Heart left ventricle (tissue), 13 donors: ENCODE measurements at regions not wholly inside any gene's neighbourhood (a gene's known extent, or its start where the extent isn't known, plus 50 kb on each side); places are given as distances from the start of the nearest gene placed in this dataset.

ENCODE experiments used
- CTCF ChIP-seq, 12 donors: fragments of 200-600 bp; sonication (generic) in 4 of 12; IDR thresholded peaks; one replicate each; pipeline versions ENCODE4 v1.5.0 to v1.8.0; 2018 to 2022; ENCODE audit warnings: antibody characterized with exemption in 12 of 12, mild to moderate bottlenecking in 5 of 12
- POLR2A ChIP-seq, 2 donors: fragments of 450-650 bp; IDR thresholded peaks; one replicate each; pipeline ENCODE4 v1.6.1; 2017; ENCODE audit warnings: antibody characterized with exemption in 2 of 2, mild to moderate bottlenecking in 2 of 2, moderate library complexity in 2 of 2
- donor health status: ischemic (EF 13 %, LVEDD 7.1; RV severe dilation, severe dysfunction).
- donor health status: DM: no; HTN: yes; CAD: no.
- donor health status: DM: no; HTN: no; CAD: no.
- donor health status: ischemic (EF 25% LVEDD 6.9; RV normal size, moderate dysfunction).
- donor health status: ischemic (EF 25% LVEDD 5.7; RV mildly dilated, moderate dysfunction).
- donor health status: ischemic (EF 35%, LVEDD 5.7; RV mildly dilated, moderate dysfunction).
- donor health status: nonischemic (EF 11% LVEDD 7.7; RV severe dilation, severe dysfunction).
- donor health status: DM: yes; HTN: yes; CAD: no.
- donor health status: PGD.
- donor health status: ischemic (EF 29% LVEDD 5.4; RV normal size, mild dysfunction).
- donor health status: nonischemic (EF 23%, LVEDD 6.1; RV moderate dilation, normal function).

GRCh38 chr13:91052876-91053275 lies 294.6 kb upstream of the MIR17HG start:
- TF ChIP-seq CTCF (IDR thresholded peaks at IDR 0.05) (no peak), POLR2A (IDR thresholded peaks at IDR 0.05) (no peak)
